Lower lobe of right lung (tissue), 2 donors: ENCODE measurements at regions not wholly inside any gene's neighbourhood (a gene's known extent, or its start where the extent isn't known, plus 50 kb on each side); places are given as distances from the start of the nearest gene placed in this dataset.

Experiments used
- ATAC-seq, 2 donors: fragments of 200-7000 bp; cut with Tn5 transposase; one replicate each; pipeline ENCODE4 v1.9.1; 2020 to 2022; ENCODE audit warnings: mild to moderate bottlenecking in 2 of 2, moderate library complexity in 2 of 2
- DNase-seq: peaks from one replicate; pipeline ENCODE4 v3.0.0-alpha.2; 2020
- H3K27ac ChIP-seq: fragments of 200-600 bp; one replicate; pipeline ENCODE4 v1.8.0; 2022
- H3K27me3 ChIP-seq: fragments of 200-600 bp; one replicate; pipeline ENCODE4 v1.8.0; 2022; ENCODE audit warnings: low read depth
- H3K36me3 ChIP-seq: fragments of 200-600 bp; one replicate; pipeline ENCODE4 v1.8.0; 2022; ENCODE audit warnings: mild to moderate bottlenecking
- H3K4me1 ChIP-seq: fragments of 200-600 bp; one replicate; pipeline ENCODE4 v1.8.0; 2022
- H3K4me3 ChIP-seq: fragments of 200-600 bp; one replicate; pipeline ENCODE4 v1.8.0; 2022; ENCODE audit warnings: mild to moderate bottlenecking
- H3K9me3 ChIP-seq: fragments of 200-600 bp; one replicate; pipeline ENCODE4 v1.8.0; 2022
- CTCF ChIP-seq: fragments of 200-600 bp; IDR thresholded peaks from one replicate; pipeline ENCODE4 v1.8.0; 2022; ENCODE audit warnings: antibody characterized with exemption, mild to moderate bottlenecking
- intact Hi-C: fragments of 100-400 bp; cut with DNase I; formaldehyde crosslinking; loops from one replicate; pipeline ENCODE4 v1.11.0; 2022
- donor health status: DM: no; HTN: yes; CAD: no; lungs with severe emphysema.

GRCh38 chr7:21099955-21100354 lies 313.3 kb upstream of the SP8 start:
- Histone ChIP-seq H3K27me3 (no peaks in the 10 kb centered on the region), H3K4me1 (no peaks in the 10 kb centered on the region), H3K27ac (no peak overlapping the region), H3K36me3 (no peaks in the 10 kb centered on the region), H3K9me3 (no peaks in the 10 kb centered on the region), H3K4me3 (no peak overlapping the region)
- no peak for DNase-seq
- no peak for TF ChIP-seq CTCF
- intact Hi-C loops, result no loop called here
- no peak for ATAC-seq

- no peaks in the 10 kb centered on the region for H3K27me3 ChIP-seq
- TF ChIP-seq CTCF, result no peak
- H3K4me3 ChIP-seq, result no peak overlapping the region
- H3K27ac ChIP-seq, result no peak overlapping the region
- intact Hi-C loops, result no loop called here
- H3K36me3 ChIP-seq, result no peaks in the 10 kb centered on the region
- no peaks in the 10 kb centered on the region for H3K9me3 ChIP-seq
- DNase-seq (no peak), ATAC-seq (no peak)
- no peaks in the 10 kb centered on the region for H3K4me1 ChIP-seq
These were observed 314.9 kb upstream of the SP8 start for GRCh38 chr7:21101541-21101940.

GRCh38 chr7:21103426-21104123 lies 316.9 kb upstream of the SP8 start:
- intact Hi-C loops, result no loop called here
- TF ChIP-seq CTCF, result no peak
- no peak overlapping the region for H3K27ac ChIP-seq
- no peak overlapping the region for H3K4me3 ChIP-seq
- H3K36me3 ChIP-seq, result no peaks in the 10 kb centered on the region
- H3K27me3 ChIP-seq, result no peaks in the 10 kb centered on the region
- DNase-seq (no peak), ATAC-seq (no peak)
- no peaks in the 10 kb centered on the region for H3K9me3 ChIP-seq
- H3K4me1 ChIP-seq, result no peaks in the 10 kb centered on the region

- intact Hi-C loops, result no loop called here
- no peak overlapping the region for H3K27ac ChIP-seq
- TF ChIP-seq CTCF, result no peak
- H3K27me3 ChIP-seq, result no peaks in the 10 kb centered on the region
- no peaks in the 10 kb centered on the region for H3K36me3 ChIP-seq
- H3K4me3 ChIP-seq, result no peak overlapping the region
- no peaks in the 10 kb centered on the region for H3K4me1 ChIP-seq
- H3K9me3 ChIP-seq, result no peaks in the 10 kb centered on the region
- ATAC-seq (no peak), DNase-seq (no peak)
These were observed 317.4 kb upstream of the SP8 start for GRCh38 chr7:21104124-21104500.

- no peak for TF ChIP-seq CTCF
- no peaks in the 10 kb centered on the region for H3K9me3 ChIP-seq
- H3K27ac ChIP-seq, result no peak overlapping the region
- ATAC-seq (no peak), DNase-seq (no peak)
- intact Hi-C loops, result no loop called here
- H3K4me3 ChIP-seq, result no peak overlapping the region
- H3K4me1 ChIP-seq, result no peaks in the 10 kb centered on the region
- H3K27me3 ChIP-seq, result no peaks in the 10 kb centered on the region
- H3K36me3 ChIP-seq, result no peaks in the 10 kb centered on the region
These were observed 319.6 kb upstream of the SP8 start for GRCh38 chr7:21106296-21106732.
